Panc1 (cell line): ENCODE measurements at regions not wholly inside any gene's neighbourhood (a gene's known extent, or its start where the extent isn't known, plus 50 kb on each side); places are given as distances from the start of the nearest gene placed in this dataset.

ENCODE experiments used
- CTCF ChIP-seq: fragments of 450-650 bp; IDR thresholded peaks from 2 replicates; pipeline ENCODE4 v1.5.1; 2017; ENCODE audit warnings: mild to moderate bottlenecking
- POLR2AphosphoS5 ChIP-seq: IDR thresholded peaks from 2 replicates; pipeline ENCODE4 v1.6.1; 2012; ENCODE audit warnings: mild to moderate bottlenecking, low read depth, low read length, moderate library complexity
- TCF7L2 ChIP-seq: IDR thresholded peaks from 2 replicates; pipeline ENCODE4 v1.6.1; 2011; ENCODE audit warnings: mild to moderate bottlenecking, low read depth, low read length, inconsistent platforms

GRCh38 chr3:159787178-159787574, 201.5 kb upstream of the IL12A start:
- no peak; the same call in 1 of the 2 replicates for TF ChIP-seq POLR2AphosphoS5
- TF ChIP-seq TCF7L2, result no peak
- TF ChIP-seq CTCF, result no peak
